Activated gamma-delta T cell treated with Interleukin-2 at 50 U/mL for 16 hours (primary cell): ENCODE measurements at regions not wholly inside any gene's neighbourhood (a gene's known extent, or its start where the extent isn't known, plus 50 kb on each side); places are given as distances from the start of the nearest gene placed in this dataset.

Source experiments
- DNase-seq: peaks from one replicate; pipeline ENCODE4 v3.0.0-alpha.2; 2020

DNA sequence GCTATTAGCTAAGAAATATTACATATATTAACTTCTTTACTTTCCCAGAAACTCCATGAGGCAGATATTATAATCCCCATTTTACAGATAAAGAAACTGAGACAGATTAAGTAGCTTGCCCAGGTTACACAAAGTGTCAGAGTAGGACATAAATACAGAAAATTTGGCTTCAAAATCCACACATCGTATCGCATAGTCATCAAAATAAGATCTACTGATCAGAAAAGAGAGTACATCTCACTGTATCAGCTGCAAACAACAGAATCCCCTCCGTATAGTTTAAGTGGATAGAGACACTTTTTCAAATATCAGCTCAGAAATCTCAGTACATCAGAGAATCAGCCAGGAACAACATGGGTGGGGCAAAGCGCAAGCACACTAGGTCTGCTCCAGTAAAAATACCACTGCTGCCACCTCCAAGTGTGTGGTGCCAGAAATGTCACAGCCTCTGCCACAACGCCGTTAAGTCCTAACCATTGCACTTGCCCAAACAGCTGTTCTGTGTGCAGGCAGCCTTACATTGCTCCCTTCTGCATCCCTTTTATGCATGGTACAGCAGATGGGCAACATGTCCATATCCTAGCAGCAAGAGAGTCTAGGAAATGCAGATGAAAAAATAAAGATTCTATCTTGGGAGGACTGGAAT lies 204.8 kb downstream of the KLF12 start:
- no peak for DNase-seq

DNA sequence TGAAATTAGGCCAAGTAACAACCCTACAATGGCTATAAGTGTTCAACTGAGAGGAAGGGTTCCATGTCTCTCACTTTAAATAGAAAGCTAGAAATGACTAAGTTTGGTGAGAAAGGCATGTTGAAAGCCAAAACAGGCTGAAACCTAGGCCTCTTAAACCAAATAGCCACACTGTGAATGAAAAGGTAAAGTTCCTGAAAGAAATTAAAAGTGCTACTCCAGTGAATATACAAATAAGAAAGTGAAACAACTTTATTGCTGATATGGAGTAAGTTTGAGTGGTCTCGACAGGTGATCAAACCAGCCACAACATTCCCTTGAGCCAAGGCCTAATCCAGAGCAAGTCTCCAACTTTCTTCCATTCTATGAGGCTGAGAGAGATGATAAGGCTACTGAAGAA lies 209.6 kb downstream of the KLF12 start:
- DNase-seq = no peak

DNA sequence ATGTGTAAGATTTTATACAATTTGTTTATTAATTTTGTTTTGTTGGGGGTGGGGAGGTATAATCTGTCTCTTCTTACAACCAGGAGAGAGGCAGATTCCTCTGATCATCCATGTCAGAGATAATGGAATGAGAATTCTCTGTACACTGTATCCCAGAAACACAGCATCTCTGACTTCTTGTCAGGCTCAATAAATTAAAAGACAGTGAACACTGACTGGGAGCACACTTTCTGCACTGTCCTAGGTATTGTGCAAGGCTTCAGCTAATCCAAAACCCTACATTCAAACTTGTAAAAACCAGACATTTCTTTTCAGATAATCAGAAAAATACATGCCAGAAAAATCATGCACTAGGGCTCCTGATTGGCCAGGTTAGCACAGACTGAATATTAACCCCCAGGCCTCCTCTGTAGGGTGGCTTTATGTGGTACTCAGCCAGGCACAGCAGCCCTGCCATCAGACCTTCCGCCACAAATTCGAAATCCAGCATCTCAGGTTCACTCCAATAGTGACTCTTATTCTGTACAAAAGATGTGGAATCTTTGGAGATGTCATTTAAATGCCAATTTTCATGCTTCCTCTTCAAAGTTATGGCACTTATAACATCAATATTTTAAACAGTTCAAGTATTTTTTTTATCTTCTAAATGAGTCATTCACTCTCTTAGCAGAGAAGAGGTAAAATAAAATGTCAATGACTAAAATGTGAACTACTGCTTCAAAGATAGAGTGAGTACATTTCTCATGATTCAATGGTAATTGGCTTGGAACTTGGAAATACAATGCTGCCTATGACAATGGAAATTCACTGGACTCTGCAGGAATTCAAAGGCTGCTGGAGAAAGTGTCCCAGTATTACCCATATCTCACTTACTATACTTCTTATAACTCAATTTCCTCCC lies 211.5 kb downstream of the KLF12 start:
- DNase-seq = no peak

DNA sequence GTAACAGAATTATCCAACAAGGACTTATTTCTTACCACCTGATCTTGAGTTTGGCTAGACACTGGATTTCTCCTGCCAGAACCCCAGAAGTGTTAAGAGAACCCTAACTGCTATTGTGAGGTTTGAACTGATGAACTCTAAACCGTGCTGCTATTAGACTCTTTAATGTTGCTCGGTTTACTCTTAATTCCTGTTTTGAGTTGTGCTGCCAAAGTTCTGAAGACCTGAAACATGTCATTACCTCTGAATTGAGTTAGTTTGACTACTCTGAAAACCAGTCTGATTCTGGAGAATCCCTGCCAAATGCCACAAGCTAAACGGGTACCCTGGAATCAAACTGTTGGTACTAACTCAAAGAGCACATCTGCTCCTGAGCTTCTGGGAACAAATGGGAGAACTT lies 215.5 kb downstream of the KLF12 start:
- no peak for DNase-seq

DNA sequence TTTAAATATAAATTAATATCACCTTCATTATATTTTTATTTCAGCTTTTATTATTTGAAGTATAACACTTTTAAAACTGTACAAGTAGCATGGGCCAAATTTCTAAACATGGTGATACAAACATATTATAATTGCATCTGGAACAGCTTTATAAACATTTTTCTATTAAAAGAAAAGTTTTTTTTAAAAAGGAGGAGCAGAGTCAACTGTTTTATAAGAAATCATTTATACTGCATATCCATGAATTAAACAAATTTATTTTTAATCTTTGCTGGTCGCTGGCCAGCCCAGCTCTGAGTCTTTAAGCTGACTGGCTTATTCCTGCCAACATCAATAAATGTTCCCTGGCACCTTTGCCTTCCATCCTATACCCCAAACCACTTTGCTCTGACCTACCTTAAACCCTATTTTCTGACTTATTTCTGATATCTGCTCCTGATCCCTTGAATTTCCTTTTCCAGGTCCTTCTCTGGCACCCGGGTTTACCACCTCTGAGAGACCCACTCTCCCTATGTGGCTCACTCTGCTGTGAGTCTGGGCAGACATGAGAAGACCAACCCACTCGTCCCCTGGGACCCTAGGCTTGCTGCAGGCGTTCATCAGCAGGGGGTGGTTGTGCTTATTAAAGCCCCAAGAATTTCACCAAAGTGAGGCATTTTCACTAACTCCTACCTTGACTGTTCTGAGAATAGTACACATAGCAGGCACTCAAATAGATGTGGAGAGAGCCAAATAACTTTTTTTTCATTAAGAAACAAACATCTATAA lies 220.3 kb downstream of the KLF12 start:
- DNase-seq = no peak

DNA sequence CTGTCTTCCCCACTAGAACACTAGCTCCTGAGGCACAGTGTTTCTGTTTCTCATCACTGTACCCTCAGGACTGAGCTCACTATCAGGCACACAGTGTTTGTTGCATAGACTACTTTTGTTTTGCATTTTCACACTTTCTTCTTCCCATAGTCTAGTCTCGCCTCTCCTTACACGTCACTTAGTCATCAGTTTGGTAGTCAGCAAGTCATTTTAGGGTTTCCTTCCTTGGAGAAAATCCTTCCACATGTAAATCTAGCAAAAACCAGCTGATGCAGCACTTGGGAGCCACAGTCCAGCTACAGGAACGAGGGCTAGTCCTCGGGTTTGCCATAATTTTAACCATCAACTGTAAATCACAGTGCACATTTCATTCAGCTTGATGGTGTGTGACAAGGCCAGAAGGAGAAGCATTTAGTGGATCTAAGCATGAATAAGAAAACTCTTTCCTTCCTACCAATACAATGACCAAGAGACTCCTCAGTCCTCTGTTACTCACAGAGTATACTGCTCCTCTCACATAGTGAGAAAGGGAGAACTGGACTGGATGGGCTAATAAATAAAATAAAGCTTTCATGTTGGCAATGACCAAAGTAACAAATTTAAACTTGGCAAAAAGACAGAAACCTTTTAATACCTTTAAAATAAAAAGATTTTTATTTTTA lies 221.0 kb downstream of the KLF12 start:
- DNase-seq = no peak

DNA sequence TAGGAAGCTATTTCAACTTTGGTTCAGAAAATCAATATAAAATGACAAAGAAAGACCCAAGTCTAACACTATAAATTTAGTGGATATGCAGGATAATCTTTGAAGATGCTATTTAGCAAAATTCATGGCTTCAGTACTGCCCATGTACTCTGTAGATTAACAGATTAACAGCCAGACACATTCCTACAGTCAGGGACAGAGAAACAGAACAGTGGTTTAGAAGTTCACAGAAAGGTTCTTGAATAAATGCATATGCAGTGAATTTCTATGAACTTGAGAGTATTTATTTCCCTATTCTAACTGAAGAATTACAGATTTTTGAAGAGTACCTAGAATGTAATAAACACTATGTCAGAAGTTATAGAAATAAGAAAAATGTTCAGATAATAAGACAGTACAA lies 222.8 kb downstream of the KLF12 start:
- DNase-seq = no peak

DNA sequence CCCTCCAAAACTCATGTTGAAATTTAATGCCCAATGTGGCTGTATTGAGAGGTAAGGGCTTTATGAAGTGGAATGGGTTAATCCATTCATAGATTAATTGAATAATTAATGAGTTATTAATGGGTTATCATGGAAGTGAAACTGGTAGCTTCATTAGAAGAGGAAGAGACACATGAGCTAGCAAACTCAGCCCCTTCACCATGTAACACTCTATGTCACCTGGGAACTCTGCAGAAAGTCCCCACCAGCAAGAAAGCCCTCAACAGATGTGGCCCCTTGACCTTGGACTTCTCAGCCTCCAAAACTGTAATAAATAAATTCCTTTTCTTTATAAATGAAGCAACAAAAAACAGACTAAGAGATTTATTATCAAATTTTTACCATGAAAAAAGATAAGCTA lies 223.5 kb downstream of the KLF12 start:
- DNase-seq = no peak

DNA sequence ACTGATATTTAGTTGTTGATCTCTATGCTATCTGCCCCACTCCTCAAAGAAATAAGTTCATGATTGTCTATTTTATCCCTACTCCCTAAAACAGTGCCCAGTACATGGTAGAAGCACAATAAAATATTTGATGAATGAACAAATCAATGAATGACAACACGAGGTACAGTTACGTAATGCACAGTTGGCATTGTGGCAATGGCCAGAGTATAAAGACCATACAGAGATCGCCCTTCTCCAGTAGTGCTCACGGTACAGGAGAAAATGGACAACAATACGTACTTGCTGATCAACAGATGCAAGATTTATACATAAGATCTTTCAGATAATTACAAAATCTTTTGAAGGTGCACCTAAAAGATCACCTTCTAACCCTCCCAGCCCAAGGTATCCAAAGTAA lies 225.4 kb downstream of the KLF12 start:
- no peak for DNase-seq

DNA sequence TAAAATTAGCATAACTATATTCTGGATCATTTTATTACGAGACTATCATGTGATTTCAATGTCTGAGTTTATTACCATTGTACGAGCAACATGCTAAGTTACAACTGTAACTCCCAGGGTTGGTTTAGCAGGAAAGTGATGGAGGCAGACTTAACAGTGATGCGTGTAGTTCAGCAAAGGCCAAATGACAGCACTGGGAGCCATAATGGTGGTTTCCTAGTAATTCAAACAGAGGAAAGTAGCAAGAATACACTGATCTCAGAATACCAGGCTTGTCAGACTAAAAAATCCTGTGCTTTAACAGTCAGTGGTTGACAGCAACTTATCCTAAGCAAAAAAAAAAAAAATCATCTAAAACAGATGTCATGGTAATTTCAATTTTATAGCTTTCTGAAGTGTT lies 229.6 kb downstream of the KLF12 start:
- DNase-seq = no peak

DNA sequence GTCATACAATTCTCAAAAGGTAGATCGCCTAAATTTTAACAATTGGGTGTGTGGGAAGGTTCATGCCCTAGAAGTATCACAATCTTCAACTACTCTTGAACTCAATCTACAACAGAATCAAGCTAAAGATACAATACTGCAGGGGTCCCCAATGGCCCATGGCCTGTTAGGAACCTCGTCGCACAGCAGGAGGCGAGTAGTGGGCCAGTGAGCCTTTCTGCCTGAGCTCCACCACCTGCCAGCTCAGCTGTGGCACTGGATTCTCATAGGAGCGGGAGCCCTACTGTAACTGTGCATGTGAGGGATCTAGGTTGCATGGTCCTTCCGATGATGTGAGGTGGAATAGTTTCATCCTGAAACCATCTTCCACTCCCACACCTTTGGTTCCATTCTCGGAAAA lies 230.6 kb downstream of the KLF12 start:
- no peak for DNase-seq

DNA sequence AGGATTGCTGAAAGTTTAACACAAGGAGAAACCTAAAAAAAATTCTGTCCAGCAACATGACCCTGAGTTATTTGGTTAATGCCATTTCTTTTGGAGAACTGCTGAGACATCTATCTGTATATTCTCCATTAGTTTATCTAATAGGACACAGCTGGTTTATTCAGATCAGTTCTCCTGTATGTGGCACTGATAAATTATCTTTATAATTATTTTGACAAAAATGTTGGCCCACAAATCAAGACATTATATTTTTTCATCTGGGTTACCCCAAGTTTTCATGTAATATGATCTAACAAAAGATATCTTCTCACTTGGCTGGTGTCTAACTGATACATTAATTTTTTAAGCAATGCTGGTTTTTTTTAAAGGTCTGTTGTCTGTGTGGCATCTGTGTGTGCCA lies 231.4 kb downstream of the KLF12 start:
- no peak for DNase-seq

DNA sequence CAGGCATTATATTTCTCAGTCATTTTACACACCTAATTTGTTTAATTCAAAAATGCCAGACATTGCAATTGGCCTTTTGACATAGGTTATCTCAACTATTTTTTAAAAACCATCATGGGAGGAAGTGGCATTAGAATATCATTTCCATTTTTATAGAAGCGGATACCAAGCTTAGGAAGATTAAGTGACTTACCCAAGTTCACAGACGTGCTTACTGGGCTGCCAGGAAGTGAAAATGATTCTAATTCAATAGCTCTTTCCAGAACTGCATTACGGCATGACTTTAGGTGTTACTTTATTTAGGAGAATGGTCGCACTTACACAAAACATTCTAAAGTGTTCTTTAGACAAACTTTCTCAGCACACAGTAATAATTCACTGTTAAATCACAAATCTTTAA lies 231.9 kb downstream of the KLF12 start:
- no peak for DNase-seq

DNA sequence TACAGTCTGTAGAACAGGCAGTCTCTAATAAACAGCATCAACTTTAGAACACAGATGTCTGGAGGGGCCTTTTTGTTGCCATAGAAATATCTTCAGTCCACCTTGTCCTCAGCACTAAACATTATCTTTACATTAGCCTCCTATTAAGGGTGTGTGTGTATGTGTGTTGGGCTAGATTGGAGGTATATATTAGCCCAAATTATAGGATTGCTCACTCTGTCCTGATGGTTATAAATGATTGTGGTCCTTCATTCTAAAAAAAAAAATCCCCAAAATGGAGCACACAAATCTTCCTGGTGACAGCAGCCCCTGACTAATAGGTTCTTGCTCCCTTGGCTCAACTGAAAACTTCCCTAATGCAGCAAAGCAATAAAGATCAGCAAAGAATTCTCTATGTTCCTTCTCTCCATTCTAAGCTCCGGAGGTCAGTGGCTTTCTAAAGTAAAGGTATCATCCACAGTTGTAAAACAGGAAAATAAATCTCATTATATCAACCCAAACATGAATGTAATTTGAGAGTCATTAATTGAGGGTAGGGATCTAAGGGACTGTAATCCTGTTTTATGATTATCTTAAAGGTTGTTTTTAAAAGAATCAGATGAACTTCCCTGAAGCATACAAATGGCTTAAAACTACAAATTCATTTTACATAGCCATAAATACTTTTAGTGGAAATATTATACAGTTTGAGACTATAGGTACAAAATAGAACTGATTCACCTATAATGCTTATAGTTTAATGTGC lies 232.7 kb downstream of the KLF12 start:
- DNase-seq = no peak

DNA sequence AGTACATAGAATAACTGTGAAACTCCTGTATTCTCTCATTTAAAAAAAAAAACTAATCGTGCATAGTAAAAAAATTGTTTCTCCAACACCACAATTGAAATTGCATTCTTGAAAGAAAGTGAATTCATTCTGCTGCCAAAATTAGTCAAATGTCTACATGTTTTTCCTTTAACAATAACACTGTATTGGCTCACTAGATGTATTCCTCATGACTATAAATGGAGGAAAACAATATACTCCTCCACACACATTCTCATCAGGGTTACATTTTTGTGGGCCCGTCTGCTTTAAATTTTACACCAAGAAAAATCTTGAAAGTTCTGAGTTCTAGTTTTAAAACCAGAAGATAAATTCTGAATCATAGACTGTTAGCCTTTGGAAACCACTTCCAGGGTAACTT lies 233.6 kb downstream of the KLF12 start:
- DNase-seq = no peak

DNA sequence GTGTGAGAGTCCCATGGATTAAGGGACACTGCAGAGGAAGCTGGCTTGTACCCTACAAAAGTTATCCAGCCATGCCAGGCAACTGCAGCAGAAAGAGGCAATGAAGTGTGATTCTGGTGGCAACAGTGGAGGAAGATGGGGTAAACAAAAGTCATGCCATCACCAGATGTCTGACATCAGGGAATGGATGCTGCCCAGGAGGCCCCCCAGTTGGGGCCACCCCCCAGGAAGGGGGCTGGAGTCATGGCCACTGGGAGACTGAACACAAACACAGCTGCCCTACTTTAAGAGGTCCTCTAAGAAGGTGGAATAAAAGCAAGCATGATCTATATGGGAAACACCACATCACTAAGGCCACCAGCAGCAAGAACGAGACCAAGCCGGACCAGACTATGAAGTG lies 235.3 kb downstream of the KLF12 start:
- no peak for DNase-seq

DNA sequence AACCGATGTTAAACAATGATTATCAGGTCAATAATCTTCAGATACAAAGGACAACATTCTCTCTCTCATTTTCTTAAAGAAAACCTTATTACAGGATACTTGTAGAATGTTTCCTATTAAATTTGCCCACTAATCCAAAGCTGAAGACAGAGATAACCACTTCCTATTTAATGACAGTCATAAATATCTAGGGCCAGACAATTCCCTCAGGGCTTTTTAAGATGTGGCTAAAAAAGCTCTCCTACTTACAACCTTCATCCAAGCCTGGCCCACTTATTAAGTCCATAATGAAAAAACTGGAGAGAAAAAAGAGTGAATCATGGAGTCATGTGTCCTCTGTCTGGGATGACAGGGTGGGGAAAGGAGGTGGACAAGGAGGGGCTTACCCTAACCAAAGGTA lies 235.9 kb downstream of the KLF12 start:
- no peak for DNase-seq

DNA sequence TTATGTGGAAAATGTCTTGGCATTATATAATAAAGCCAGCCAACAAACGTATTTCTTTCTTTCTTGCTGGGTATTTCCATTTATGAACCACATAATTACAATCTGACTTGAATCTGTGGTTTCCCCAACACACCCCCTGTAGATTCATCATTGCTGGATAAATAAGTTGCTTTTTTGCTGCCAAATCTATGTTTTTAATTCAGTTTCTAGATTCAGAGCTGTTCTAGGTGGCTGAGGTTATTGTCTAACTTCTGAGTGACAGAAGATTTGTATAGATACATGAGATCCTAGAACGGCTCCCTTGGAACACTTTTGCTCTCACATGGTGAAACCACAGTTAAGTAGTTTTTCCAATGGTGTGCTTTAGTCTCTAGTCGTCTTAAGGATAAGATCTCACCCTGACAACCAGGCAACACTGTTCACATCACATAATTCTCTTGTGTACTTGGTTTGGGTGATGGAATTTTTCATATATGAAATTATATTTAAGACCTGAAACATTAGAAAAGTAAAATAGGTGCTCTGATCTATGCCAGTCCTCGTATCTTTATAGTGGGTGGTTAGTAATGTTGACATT lies 239.1 kb downstream of the KLF12 start:
- no peak for DNase-seq

DNA sequence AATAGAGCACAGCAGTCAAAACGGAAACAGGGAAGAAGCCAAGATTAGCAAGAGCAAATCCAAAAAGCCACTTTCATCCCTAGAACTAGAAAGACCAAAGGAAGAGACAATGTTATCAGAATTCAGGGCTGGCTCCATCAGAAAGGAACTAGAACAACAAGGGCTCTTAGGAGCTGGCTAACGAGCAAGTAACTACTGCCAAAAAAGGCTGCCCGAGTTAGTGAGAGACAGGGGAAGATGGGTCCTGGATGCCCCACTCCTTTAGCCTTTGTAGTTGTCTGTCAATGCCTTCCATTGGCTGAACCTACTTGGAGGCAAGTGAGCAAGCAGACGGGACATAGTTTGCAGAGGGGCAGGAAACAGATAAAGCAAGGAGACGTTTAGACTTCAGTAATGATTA lies 240.4 kb downstream of the KLF12 start:
- DNase-seq = no peak

DNA sequence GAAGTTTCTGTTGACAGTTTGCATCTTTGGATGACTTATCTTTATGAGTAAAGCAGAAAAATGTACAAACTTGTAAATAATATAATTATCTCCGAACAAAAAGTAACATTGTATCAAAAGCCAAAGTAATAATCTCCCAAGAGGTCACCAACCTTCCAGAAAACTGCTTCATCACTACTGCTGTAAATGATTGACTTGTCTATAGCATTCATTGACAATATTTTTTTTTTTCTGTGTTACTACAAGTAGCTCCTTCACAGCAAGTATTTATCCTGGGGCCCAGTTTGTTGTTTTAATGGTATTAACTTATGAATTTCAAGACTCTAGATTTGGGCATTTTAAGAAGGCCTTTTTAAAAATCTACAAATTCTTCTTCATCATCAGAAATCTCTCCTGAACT lies 242.4 kb downstream of the KLF12 start:
- no peak for DNase-seq

DNA sequence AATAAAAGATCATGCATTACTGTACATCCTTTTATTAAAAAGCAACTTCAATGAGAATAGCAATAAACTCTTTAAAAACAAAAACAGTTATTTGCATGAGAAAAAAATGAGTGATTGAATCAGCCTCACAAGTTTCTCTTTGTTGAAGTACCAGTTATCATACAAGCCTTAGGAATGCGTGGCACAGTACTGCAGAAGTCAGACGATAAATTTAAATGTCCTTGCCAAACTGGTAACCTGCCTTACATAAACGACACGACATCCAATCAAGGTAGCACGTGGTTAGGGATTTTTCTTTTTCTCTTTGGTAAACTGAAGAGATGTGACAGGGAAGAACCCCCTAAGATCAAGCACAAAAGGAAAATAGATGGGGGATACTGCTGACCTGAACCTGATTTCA lies 251.0 kb downstream of the KLF12 start:
- DNase-seq = no peak

DNA sequence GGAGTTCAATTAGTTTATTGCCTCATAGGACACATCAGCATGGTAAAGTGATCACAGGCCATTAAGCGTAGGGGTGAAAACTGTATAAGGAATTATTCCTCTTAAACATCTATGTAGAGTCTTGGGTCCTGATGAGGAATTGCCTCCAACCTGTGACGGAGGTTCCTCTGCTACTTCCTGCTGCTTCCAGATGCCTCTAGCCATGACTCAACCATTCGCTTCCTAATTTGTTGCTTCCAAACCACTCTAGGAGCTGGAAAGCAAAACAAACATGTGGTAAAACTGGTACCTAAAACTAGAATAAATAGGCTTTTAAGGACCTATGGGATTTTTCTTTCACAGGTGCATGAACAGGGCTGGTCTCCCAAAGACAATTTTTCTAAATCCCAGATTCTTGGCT lies 253.8 kb downstream of the KLF12 start:
- DNase-seq = no peak
